ENCODE measurements at regions not wholly inside any gene's neighbourhood (a gene's known extent, or its start where the extent isn't known, plus 50 kb on each side); places are given as distances from the start of the nearest gene placed in this dataset.

DNA sequence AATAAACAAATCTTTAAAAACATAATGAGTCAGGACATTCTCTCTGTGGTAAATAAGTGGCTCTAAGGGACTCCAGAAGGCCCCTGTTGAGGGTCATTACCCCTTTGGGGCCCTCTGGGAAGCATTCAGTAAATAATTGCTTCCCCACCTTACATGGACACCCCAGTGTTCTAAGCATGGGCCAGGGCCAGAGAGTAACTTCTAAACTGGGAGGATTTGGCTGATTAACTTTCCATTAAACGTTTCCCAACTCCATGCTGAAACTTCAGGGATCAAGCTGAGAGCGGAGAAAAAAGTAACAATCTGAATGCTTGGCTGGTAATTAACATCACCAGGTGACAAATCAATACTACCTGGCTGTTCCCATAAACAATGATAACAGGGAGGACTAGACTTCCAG is 783.9 kb upstream of the LRRC4C start:
- TF ChIP-seq, protein P1, sequence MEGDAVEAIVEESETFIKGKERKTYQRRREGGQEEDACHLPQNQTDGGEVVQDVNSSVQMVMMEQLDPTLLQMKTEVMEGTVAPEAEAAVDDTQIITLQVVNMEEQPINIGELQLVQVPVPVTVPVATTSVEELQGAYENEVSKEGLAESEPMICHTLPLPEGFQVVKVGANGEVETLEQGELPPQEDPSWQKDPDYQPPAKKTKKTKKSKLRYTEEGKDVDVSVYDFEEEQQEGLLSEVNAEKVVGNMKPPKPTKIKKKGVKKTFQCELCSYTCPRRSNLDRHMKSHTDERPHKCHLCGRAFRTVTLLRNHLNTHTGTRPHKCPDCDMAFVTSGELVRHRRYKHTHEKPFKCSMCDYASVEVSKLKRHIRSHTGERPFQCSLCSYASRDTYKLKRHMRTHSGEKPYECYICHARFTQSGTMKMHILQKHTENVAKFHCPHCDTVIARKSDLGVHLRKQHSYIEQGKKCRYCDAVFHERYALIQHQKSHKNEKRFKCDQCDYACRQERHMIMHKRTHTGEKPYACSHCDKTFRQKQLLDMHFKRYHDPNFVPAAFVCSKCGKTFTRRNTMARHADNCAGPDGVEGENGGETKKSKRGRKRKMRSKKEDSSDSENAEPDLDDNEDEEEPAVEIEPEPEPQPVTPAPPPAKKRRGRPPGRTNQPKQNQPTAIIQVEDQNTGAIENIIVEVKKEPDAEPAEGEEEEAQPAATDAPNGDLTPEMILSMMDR (IDR thresholded peaks at IDR 0.05; ENCODE audit: low read length): no peak
- no peak for TF ChIP-seq EZH2phosphoT487 (IDR thresholded peaks at IDR 0.05; ENCODE audit: low read length)

Data from MM.1S (cell line).